ENCODE measurements at regions not wholly inside any gene's neighbourhood (a gene's known extent, or its start where the extent isn't known, plus 50 kb on each side); places are given as distances from the start of the nearest gene placed in this dataset.

- no peaks in the 10 kb centered on the region for H3K27me3 ChIP-seq (ENCODE audit: control insufficient read depth, insufficient read depth, low read length)
- H3K4me3 ChIP-seq (ENCODE audit: low read depth, low read length), result no peak overlapping the region
- no peaks in the 10 kb centered on the region for H3K36me3 ChIP-seq (ENCODE audit: control insufficient read depth, insufficient read depth, low read length)
- no peak for DNase-seq (ENCODE audit: low read depth)
- no peak for TF ChIP-seq CTCF (IDR thresholded peaks at IDR 0.05; ENCODE audit: insufficient read depth, low read length, poor library complexity, severe bottlenecking)
Observed at GRCh38 chr15:39482459-39482858, 98.4 kb upstream of the THBS1 start.

- Histone ChIP-seq H3K36me3 (ENCODE audit: control insufficient read depth, insufficient read depth, low read length) (no peaks in the 10 kb centered on the region), H3K4me3 (ENCODE audit: low read depth, low read length) (no peak overlapping the region), H3K27me3 (ENCODE audit: control insufficient read depth, insufficient read depth, low read length) (no peaks in the 10 kb centered on the region)
- DNase-seq (ENCODE audit: low read depth), result no peak
- no peak for TF ChIP-seq CTCF (IDR thresholded peaks at IDR 0.05; ENCODE audit: insufficient read depth, low read length, poor library complexity, severe bottlenecking)
Observed at GRCh38 chr15:39486621-39487457, 94.0 kb upstream of the THBS1 start.

- no peak overlapping the region for H3K4me3 ChIP-seq (ENCODE audit: low read depth, low read length)
- no peaks in the 10 kb centered on the region for H3K27me3 ChIP-seq (ENCODE audit: control insufficient read depth, insufficient read depth, low read length)
- TF ChIP-seq CTCF (IDR thresholded peaks at IDR 0.05; ENCODE audit: insufficient read depth, low read length, poor library complexity, severe bottlenecking), result no peak
- DNase-seq (ENCODE audit: low read depth), result no peak
- no peaks in the 10 kb centered on the region for H3K36me3 ChIP-seq (ENCODE audit: control insufficient read depth, insufficient read depth, low read length)
Observed at GRCh38 chr15:39487458-39487735, 93.5 kb upstream of the THBS1 start.

GRCh38 chr15:39488516-39488915 is 92.4 kb upstream of the THBS1 start:
- Histone ChIP-seq H3K4me3 (ENCODE audit: low read depth, low read length) (no peak overlapping the region), H3K27me3 (ENCODE audit: control insufficient read depth, insufficient read depth, low read length) (no peaks in the 10 kb centered on the region), H3K36me3 (ENCODE audit: control insufficient read depth, insufficient read depth, low read length) (no peaks in the 10 kb centered on the region)
- DNase-seq (ENCODE audit: low read depth), result no peak
- TF ChIP-seq CTCF (IDR thresholded peaks at IDR 0.05; ENCODE audit: insufficient read depth, low read length, poor library complexity, severe bottlenecking), result no peak

GRCh38 chr15:39488961-39489360 is 91.9 kb upstream of the THBS1 start:
- DNase-seq (ENCODE audit: low read depth), result no peak
- Histone ChIP-seq H3K27me3 (ENCODE audit: control insufficient read depth, insufficient read depth, low read length) (no peaks in the 10 kb centered on the region), H3K4me3 (ENCODE audit: low read depth, low read length) (no peak overlapping the region), H3K36me3 (ENCODE audit: control insufficient read depth, insufficient read depth, low read length) (no peaks in the 10 kb centered on the region)
- TF ChIP-seq CTCF (IDR thresholded peaks at IDR 0.05; ENCODE audit: insufficient read depth, low read length, poor library complexity, severe bottlenecking), result no peak

Data from kidney epithelial cell (primary cell).